NB4 (cell line): ENCODE measurements at regions not wholly inside any gene's neighbourhood (a gene's known extent, or its start where the extent isn't known, plus 50 kb on each side); places are given as distances from the start of the nearest gene placed in this dataset.

ENCODE experiments used
- MYC ChIP-seq: IDR thresholded peaks from 2 replicates; pipeline ENCODE4 v1.6.1; 2011; ENCODE audit warnings: low read depth, low read length
- POLR2A ChIP-seq: IDR thresholded peaks from 2 replicates; pipeline ENCODE4 v1.6.1; 2011; ENCODE audit warnings: mild to moderate bottlenecking; ENCODE audit not compliant: insufficient read length; ENCODE audit errors: extremely low read depth
- TF ChIP-seq, protein P1 (sequence below): IDR thresholded peaks from one replicate; pipeline ENCODE4 v1.5.1; 2012; ENCODE audit warnings: low read depth, low read length

- TF ChIP-seq, protein P1, sequence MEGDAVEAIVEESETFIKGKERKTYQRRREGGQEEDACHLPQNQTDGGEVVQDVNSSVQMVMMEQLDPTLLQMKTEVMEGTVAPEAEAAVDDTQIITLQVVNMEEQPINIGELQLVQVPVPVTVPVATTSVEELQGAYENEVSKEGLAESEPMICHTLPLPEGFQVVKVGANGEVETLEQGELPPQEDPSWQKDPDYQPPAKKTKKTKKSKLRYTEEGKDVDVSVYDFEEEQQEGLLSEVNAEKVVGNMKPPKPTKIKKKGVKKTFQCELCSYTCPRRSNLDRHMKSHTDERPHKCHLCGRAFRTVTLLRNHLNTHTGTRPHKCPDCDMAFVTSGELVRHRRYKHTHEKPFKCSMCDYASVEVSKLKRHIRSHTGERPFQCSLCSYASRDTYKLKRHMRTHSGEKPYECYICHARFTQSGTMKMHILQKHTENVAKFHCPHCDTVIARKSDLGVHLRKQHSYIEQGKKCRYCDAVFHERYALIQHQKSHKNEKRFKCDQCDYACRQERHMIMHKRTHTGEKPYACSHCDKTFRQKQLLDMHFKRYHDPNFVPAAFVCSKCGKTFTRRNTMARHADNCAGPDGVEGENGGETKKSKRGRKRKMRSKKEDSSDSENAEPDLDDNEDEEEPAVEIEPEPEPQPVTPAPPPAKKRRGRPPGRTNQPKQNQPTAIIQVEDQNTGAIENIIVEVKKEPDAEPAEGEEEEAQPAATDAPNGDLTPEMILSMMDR, result no peak
- no peak for TF ChIP-seq POLR2A
- no peak for TF ChIP-seq MYC
These were observed 350.5 kb upstream of the DAB2 start for GRCh38 chr5:39775086-39775796.
